HG03064 (cell line): ENCODE measurements at regions not wholly inside any gene's neighbourhood (a gene's known extent, or its start where the extent isn't known, plus 50 kb on each side); places are given as distances from the start of the nearest gene placed in this dataset.

Experiments used
- ATAC-seq: cut with Tn5 transposase; IDR thresholded peaks from one replicate; pipeline ENCODE4 v1.9.1; 2021; ENCODE audit warnings: low read depth; ENCODE audit not compliant: unreplicated experiment

DNA sequence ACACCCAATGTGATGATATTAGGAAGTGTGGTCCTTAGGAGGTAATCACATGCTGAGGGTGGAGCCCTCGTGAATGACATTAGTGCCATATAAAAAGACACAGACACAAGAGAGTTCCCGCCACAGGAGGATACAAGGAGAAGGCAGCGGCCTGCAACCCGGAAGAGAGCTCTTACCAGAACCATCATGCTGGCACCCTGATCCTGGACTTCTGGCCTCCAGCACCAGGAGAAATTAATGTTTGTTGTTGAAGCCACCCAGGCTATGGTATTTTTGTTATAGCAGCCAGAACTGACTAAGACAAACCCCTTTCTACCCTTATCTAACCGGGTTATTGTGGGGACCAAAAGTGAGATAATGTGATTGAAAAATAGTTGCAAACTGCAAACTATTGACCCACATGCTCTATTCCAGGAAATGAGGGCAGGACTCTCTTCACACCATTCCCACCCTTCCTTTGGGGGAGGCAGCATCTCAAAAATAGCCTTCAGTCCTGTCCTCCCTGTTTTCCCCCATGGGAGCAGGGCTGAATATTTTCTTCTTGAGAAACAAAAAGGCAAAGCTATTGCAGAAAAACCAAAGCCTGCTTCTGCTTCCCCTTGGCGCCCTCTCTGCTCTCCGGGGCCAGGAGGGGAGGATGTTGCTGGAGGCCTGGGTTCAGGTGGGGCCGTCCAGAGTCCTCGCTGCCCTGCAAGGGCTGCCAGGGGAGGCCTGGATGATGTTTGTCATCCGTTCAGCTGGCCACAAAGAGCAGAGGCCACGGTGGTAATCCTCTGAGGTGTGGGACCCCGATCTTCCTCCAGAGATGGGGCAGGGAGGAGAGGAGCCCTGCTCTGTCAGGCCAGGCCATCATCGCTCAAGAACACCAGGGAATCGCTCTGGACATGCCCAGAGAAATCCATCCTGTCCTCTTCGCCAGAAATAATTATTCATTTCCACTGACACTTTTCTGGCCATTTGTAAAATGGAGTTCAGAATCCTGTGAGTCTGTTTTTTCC is 73.8 kb upstream of the HAAO start:
- ATAC-seq, result no peak

DNA sequence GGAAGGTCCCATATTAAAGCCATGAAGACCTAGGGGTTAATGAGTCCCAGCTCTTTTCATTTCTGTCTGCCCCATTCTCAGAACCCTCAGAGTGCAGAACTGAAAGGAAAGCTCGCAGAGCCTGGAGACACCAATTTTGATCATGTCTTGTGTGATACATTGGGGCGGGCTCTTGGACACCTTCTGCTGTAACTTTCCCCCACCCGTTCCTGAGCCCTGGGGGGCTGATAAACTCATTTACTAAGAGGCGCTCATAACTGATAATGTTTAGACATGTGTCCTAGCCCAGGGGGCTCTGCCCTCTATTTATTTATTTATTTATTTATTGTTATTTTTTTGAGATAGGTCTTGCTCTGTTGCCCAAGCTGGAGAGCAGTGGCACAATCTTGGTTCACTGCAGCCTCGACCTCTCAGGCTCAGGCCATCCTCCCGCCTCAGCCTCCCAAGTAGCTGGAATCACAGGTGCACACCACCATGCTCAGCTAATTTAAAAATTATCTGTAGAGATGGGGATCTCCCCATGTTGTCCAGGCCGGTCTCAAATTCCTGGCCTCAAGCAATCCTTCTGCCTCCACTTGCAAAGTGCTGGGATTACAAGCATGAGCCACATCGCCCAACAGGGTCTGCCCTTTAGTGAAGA is 72.4 kb upstream of the HAAO start:
- no peak for ATAC-seq

DNA sequence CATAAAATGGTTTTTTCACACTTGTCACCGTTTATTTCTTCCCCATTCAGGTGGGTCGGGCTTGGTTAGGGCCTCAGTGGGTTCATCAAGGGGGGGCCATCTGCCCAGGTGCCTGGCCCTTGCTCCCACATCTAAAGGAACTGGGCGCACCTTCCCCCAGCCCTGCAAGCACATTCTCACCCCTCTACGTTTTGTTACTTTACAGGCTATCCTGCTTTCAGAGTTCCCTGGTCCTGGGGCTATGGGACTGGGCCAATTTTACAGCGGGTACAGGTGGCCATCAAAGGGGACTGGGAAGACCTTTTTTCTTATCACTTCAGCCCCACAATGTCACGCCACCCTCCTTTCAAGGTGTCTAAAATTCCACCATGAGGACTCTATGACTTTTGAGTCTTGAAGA is 71.8 kb upstream of the HAAO start:
- no peak for ATAC-seq

DNA sequence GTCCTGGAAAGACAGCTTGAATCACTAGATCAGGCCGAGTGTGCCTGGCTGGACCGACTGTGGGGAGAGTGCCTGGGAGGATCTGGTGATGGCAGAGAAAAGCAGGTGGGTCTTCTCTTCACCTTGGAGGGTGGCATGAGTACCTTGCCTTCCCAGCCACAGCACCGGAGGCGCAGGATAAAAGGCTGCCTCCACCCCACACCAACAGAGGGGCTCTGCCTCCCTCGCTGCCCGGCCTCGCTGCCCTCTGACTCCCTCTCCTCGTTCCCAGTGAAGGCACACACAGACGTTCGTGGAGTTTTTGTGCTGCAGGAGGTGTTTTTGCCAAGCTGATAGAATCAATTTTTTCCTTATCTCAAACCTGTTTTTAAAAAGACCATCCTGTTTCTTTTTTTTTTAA is 71.4 kb upstream of the HAAO start:
- ATAC-seq, result no peak

DNA sequence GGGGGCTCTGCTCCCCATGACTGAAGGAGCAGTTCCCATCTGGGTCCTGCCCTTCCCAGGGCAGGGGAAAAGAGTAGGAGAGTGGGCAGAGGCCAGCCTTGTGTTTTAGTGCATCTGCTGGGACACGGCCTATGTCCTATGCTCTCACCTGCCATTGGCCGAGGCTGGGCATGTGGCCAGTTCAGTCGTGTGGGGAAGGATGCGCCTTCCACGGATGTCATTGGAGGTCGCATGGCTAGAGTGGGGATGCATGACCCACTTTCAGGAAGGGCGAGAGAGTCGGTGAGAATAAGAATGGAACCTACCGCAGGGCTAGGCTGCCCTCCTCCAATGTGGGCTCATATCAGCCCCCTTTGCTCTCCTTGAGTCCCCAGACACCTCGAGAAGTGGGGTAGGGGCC is 70.9 kb upstream of the HAAO start:
- ATAC-seq, result no peak

DNA sequence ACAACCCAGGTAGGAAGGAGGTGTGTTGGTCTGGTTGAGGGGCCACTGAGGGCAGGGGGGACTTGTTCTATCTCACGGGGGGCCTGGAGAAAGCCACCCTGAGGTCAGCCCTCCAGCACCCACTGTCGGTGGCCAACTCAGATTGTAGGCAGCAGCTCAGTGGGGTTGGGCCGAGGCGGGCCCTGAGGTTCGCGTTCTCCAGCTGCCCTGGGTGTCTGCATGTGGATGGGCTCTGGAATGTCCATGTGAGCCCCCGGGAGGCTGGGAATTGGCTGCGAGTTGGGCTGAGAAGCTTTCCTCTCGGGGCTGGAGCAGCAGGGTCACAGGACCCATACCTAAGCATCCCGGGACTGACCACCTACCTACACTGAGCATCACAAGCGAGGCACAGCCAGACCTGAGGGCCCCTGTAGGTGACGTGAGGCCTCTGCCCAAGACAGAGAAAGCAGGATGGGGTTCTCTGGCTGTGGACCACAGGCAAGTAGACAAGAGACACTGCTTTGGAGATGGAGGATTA is 70.3 kb upstream of the HAAO start:
- ATAC-seq, result no peak

DNA sequence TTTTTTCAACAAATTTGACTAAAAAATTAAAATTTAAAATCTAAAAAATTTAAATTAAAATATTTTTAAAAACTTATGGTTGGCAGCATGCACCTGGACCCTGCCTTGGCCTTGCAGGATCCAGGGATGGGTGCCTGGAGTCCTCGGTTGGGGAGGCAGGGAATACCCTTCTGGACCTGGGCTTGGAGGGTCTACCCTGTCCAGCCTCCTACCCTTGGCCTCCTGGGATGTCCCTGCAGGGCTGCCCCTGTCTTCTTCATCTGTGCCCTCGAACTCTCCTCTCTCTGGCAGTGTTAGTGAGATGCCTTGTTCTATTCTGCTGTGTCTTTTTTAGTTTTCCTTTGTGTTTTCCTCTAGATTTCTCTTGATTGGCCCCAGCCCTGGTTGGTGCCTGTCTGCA is 68.9 kb upstream of the HAAO start:
- ATAC-seq, result no peak

DNA sequence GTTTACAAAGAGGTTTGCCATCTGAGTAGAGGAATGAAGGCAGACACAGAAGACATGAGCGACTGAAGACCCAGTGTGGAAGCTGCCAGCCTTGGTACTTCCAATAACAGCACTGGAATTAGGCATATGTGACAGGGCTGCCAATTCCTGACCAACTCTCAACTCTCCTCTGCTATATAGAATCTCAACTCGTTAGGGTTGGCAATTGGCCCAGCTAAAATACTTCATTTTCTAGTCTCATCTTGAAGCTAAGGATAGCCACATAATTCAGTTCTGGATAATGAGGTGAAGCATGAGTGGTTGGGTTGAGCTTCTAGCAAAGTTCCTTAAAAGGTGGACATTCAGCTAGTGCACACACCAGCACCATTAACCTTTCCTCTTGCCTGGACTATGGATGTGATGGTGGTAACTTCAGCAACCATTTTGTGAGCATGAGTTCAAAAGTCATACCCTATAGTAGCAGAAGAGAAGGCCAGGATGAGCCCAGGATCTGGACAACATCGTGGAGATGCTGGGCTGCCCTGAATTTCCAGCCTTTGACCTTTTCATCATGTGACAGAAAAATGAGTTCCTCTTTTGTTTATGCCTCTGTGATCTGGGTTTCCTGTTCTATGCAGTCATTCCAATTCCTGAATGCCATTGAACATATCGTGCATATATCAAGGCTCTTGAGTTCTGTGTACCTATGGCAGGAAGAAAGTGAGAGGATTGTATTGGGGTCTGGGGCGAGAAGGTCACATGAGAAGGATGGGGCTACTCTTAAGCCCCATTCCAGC is 68.1 kb upstream of the HAAO start:
- no peak for ATAC-seq

DNA sequence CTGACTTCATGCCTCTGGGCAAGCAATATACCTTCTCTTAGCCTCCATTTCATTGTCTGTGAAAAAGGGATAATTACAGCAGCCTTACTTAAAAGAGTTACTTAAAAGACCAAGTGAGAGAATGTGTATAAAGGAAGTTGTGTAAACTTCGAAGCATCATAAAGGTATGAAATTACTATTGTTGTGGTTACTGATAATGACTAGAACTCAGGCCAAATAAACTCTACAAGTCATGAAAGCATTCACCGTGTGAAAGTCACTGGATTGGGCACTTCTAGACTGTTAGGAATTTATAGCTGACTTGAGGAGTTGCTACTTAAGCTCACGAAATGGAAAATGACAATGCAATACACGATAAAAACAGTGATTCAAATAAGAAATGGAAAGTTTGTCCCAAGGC is 67.4 kb upstream of the HAAO start:
- ATAC-seq, result no peak

DNA sequence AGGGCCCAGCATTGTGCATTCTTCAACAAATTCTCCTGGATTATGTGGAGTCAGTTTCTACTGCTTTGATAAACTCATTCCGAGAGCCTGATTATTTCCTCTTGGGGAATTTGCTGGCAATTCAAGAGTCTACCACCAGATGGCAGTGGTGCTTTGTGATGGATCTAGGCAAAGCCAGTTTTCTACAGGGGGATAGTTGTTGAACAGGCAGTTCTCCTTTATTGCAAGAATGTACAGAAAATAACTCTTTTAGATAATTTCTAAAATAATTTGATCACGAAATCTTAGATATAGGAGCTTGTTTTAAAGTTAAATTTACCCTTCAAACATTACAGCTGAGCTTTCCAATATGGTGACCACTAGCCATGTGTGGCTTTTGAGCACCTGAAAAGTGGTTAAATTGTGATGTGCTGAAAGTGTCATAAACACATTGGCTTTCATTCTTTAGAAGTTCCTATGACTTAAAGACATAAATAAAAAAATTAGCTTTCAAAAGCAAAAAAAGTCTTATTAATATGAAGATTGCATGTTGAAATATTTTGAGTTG is 66.7 kb upstream of the HAAO start:
- ATAC-seq, result no peak

DNA sequence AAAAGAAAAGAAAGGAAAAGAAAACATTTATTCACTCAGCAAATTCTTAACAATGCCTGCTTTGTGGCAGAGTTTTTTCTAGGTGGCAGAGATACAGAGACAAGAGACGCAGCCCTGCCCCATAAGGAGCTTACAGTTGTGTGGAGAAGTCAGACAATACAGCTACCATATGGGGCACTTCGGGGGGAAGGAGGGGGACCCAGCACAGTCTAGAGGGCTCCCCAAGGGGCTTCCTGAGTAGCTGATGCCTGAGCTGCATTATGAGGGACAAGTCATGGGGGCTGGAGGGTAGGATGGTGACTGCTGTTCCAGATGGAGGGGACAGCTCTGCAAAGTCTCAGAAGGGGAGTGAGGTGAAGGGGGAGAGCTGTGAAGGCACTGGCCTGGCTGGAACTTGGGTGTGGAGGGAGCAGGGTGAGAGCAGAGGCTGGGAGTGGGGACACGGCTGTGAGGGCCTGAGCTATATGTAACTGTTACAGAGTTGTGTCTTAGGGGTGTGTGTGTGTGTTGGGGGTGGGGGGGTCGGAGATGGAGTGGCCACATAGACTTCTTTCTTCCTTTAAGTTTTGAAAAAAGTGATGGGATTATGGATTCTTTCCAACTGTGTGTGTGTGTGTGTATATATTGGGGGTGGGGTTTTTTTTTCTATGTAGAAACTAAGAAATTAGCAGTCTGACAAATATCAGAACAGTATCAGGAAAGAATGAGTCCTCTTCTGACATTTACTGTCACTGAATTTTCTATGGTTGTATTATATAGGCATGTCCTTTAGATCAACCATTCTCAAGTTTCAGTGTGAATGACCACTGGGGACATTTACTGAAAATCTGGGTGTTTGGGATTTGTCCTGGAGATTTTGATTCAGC is 66.0 kb upstream of the HAAO start:
- no peak for ATAC-seq

DNA sequence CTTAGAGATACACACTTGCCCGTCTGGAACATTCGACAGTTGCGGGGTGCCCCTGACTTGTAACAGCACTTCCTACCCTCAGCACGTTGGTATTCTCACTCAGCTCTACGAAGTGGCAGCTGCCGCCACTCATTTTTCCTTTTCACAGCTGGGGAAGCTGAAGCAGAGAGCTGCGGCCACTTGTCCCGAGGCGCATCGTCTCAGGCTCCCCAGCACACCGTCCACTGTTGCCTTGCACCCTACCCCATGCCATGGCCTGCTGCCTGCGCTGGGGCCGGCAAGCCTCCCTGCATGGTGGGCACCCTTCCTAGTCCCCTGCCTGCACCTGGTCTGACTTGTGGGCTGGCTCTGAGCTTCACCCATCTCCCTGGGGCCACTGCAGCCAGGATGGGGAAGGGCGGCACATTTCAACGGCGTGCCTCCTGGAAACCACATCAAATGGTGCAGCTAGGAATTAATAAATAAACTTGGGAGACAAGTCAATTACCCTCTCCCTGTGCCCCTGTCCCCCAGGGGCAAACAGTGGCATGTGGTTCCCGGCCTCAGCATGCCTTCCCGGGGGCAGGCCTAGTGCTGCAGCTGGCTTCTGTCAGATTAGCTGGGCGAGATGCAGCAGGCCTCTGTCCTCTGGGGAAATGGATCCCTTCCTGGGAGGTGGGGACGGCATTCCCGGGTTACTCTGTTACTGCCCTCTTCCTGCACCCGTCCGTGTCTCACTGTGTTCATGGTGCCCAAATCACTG is 64.7 kb upstream of the HAAO start:
- no peak for ATAC-seq

DNA sequence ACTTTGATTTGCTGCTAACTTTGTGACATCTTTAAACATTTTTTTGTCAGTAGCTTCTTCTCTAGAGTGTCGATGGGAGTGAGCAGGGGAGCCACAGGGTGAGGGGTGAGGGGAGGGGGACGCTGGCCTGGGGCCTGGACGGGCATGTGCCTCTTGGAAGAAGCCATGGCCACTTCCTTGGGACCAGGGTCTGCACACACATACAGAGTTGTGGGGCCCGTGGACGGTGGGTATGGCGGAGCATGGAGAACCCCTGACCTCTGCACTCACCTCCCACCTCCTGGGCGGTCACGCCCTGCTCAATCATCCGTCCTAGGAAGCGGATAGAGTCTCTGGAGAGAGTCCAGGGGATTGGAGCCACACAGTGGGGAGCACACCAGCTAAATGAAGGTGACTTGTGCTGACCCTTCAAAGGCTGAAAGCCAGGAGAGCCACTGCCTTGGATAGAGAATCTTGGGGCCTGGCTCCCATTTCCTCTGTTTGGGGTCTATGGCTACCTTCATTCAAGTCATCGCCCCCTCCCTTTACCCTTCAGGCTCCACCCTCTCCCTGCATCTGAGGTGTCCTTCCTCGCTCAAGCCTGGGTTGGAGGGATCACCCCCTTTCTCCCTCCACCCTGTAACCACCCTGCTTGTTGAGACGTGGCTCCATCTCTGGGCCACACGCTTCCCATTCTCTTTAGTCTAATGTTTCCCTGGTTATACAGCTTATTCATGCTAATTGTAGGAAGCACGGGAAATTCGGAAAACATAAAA is 63.9 kb upstream of the HAAO start:
- ATAC-seq, result no peak

DNA sequence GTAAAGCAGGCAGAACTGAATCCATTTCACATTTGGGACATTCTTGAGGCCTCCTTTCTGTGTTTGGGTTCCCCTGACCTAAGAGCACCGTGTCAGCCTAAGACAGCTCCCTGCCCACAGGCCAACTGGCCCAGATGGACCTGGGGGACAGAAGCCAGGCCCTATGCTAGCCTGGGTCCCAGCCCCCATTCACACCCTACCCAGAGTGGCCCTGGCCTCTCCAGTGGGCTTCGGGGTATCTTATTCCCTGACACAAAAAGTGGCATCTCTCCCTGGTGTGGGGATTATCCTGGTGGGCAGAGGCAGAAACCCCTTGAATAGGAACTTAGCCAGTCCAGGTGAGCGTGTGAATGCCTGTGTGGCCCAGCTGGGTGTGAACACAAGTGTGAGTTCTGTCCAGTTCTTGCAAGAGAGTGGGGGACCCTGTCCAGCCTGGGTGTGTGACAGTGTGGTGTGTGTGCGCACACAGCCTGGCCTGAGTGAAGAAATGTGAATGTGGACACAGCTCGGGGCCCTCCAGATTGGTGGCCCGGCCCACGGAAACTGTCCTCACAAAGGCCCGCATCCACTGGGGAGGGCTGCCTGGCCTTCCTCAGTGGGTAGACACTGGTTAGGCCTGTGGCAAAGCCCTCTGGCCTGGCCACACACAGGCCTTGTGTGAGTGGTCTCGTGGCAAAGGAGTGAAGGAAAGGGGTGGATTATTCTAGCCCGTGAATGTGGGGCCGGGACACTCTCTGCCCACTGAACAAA is 63.0 kb upstream of the HAAO start:
- ATAC-seq, result no peak

DNA sequence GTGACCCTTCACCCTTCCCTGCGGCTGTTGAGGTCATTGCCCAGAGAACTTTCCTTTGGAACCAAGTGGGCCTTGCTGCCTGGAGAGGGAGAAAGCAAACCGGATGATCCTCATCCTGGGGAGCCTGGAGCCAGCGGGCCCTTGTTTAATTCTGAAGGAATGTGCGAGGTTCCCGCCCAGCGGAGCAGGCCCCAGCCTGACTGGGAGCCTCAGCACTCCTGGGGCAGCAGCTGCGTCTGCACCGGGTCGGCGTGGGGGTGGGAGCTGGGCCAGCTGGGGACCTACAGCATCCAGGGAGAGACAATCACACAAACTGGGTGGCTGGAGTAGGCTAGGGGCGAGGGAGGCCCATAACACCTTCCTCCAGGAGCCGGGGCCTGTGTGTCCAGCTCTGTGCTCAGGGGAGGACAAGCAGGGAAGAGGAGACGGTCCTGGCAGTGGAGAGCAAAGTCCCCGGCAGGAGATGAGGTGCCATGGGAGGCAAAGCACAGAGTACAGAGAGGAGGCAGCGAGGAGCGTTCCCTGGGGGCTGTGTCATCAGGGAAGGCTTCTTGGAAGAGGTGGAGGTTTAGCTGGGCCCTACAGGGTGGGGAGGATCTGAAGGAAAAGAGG is 61.9 kb upstream of the HAAO start:
- no peak for ATAC-seq

DNA sequence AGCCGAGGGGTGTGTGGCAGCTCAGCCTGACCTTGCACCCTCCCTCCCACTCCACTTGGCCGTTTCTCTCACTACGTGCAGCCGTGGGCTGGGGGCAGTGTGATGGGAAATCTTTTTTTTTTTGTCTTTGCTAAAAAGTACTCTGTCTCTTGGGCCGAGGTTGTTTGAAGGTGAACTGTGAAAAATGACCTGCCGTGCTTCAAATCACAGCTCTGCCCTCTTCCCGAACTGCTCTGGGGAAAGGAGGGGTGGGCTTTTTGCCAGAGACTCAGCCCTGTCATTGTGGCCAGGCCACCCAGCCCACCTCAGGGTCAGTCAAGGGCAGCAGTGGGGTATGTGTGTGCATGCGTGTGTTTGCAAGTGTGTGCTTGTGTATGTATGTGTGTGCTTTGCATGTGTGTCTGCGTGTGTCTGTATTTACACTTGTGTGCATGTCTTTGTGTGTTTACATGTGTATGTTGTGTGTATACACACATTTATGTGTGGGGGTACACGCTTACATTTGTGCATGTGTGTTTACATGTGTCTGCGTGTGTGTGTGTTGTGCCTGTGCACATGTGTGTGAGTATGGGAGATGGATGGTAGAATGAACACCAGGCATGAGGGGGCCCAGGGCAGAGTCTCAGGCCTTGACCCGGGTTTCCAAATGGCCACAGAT is 61.3 kb upstream of the HAAO start:
- ATAC-seq, result no peak

DNA sequence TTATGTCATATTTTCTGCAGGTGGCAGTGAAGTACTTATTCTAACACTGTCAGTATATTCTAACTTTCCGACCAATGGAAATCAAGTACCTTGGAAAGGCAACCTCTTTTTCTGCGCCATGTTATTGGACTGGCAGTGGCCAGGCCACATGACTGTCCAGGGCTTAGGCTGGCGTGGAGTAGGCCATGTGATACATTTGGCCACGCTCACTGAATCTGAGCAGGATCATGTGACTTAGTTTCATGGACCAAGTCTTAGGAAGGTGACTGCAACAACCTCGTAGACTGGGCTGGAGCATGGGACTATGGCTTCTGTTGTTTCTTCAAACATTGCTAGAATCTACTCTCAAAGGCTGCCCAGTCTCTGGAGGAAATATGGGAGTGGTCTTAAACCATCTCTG is 60.4 kb upstream of the HAAO start:
- ATAC-seq, result no peak
